ENCODE measurements at regions not wholly inside any gene's neighbourhood (a gene's known extent, or its start where the extent isn't known, plus 50 kb on each side); places are given as distances from the start of the nearest gene placed in this dataset.

DNA sequence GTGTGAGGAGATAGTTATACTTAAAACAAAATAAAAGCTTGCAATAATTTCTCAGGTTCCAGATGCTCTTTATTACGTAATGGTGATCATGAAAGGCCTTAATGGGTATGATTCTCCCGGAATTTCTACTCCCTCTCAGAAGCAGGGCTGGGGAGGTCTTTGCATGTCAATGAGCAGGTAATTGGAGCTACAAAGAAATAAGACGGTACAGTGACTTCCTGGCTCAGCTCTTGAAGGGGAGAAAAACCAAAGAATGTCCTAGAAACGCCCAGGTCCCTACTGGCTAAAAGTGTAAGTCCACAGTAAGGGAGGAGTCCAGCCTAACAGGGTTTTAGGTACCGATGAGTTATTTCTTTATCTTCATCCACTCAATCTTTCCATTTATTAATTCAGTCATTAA, 390.9 kb downstream of the TMEM114 start:
- DNase-seq (ENCODE audit: low spot score): no peak
- Histone ChIP-seq H3K9me3 (ENCODE audit: low read length) (no peaks in the 10 kb centered on the region), H3K4me1 (ENCODE audit: insufficient read depth, low read length, poor library complexity, severe bottlenecking) (no peaks in the 10 kb centered on the region), H2AFZ (ENCODE audit: low read length) (no peak overlapping the region), H3K9me2 (ENCODE audit: insufficient read depth, low read length) (no peaks in the 10 kb centered on the region), H3K27ac (ENCODE audit: low read depth, low read length, poor library complexity, severe bottlenecking) (no peak overlapping the region), H3K4me2 (ENCODE audit: low read length) (no peak overlapping the region), H3K79me2 (ENCODE audit: insufficient read depth, low read depth, low read length) (no peaks in the 10 kb centered on the region), H4K20me1 (ENCODE audit: insufficient read depth, low read length) (no peaks in the 10 kb centered on the region), H3K4me3 (ENCODE audit: low read depth, low read length, poor library complexity, severe bottlenecking) (no peak overlapping the region), H3K36me3 (ENCODE audit: insufficient read depth, low read length) (no peaks in the 10 kb centered on the region)
- POLR2A ChIA-PET: no interaction called here
- no TSS peak for BruUV-seq (replicated peaks)
- intact Hi-C loops (cut with micrococcal nuclease; ENCODE audit: unreplicated experiment): no loop called here
- TF ChIP-seq EZH2phosphoT487 (IDR thresholded peaks at IDR 0.05; ENCODE audit: borderline replicate concordance, low read depth, low read length): no peak
- TF ChIP-seq, protein P1, sequence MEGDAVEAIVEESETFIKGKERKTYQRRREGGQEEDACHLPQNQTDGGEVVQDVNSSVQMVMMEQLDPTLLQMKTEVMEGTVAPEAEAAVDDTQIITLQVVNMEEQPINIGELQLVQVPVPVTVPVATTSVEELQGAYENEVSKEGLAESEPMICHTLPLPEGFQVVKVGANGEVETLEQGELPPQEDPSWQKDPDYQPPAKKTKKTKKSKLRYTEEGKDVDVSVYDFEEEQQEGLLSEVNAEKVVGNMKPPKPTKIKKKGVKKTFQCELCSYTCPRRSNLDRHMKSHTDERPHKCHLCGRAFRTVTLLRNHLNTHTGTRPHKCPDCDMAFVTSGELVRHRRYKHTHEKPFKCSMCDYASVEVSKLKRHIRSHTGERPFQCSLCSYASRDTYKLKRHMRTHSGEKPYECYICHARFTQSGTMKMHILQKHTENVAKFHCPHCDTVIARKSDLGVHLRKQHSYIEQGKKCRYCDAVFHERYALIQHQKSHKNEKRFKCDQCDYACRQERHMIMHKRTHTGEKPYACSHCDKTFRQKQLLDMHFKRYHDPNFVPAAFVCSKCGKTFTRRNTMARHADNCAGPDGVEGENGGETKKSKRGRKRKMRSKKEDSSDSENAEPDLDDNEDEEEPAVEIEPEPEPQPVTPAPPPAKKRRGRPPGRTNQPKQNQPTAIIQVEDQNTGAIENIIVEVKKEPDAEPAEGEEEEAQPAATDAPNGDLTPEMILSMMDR (conservative IDR thresholded peaks at IDR 0.05; ENCODE audit: low read length): no peak
- CTCF ChIA-PET (ENCODE audit: unreplicated experiment): no interaction called here

DNA sequence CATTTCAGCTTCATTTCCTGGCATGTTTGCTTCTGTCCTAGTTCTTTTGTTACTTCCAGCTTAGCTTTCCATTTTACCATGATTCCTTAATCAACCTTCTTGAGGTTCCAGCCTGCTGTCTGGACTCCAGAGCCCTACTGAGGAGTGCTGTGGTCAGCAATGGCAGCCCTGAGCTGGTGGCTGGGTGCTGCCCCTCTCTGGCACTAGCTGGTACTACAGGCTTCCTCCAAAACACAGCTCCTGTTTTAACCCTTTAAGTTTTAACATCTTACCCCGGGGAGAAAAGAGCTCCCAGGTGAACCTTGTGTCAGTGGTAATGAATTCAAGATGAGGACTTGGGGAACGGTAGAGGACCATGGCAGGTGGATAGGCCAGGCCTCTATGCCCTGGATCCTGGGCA, 395.5 kb downstream of the TMEM114 start:
- BruUV-seq (replicated peaks): no TSS peak
- no peak for TF ChIP-seq EZH2phosphoT487 (IDR thresholded peaks at IDR 0.05; ENCODE audit: borderline replicate concordance, low read depth, low read length)
- TF ChIP-seq, protein P1 (conservative IDR thresholded peaks at IDR 0.05; ENCODE audit: low read length): peak; percentile 71
- Histone ChIP-seq H3K4me1 (ENCODE audit: insufficient read depth, low read length, poor library complexity, severe bottlenecking) (no peaks in the 10 kb centered on the region), H3K27ac (ENCODE audit: low read depth, low read length, poor library complexity, severe bottlenecking) (no peak overlapping the region), H3K79me2 (ENCODE audit: insufficient read depth, low read depth, low read length) (no peaks in the 10 kb centered on the region), H2AFZ (ENCODE audit: low read length) (no peak overlapping the region), H3K4me2 (ENCODE audit: low read length) (no peak overlapping the region), H3K9me3 (ENCODE audit: low read length) (no peaks in the 10 kb centered on the region), H3K4me3 (ENCODE audit: low read depth, low read length, poor library complexity, severe bottlenecking) (no peak overlapping the region), H3K36me3 (ENCODE audit: insufficient read depth, low read length) (no peaks in the 10 kb centered on the region), H3K9me2 (ENCODE audit: insufficient read depth, low read length) (no peaks in the 10 kb centered on the region), H4K20me1 (ENCODE audit: insufficient read depth, low read length) (no peaks in the 10 kb centered on the region)
- CTCF ChIA-PET (ENCODE audit: unreplicated experiment): no interaction called here
- intact Hi-C loops (cut with micrococcal nuclease; ENCODE audit: unreplicated experiment): no loop called here
- POLR2A ChIA-PET: no interaction called here
- DNase-seq (ENCODE audit: low spot score): no peak

- Histone ChIP-seq H3K36me3 (ENCODE audit: insufficient read depth, low read length) (no peaks in the 10 kb centered on the region), H3K4me3 (ENCODE audit: low read depth, low read length, poor library complexity, severe bottlenecking) (no peak overlapping the region), H3K9me2 (ENCODE audit: insufficient read depth, low read length) (no peaks in the 10 kb centered on the region), H2AFZ (ENCODE audit: low read length) (no peak overlapping the region), H3K4me2 (ENCODE audit: low read length) (no peak overlapping the region), H4K20me1 (ENCODE audit: insufficient read depth, low read length) (no peaks in the 10 kb centered on the region), H3K9me3 (ENCODE audit: low read length) (no peaks in the 10 kb centered on the region), H3K27ac (ENCODE audit: low read depth, low read length, poor library complexity, severe bottlenecking) (no peak overlapping the region), H3K79me2 (ENCODE audit: insufficient read depth, low read depth, low read length) (no peaks in the 10 kb centered on the region), H3K4me1 (ENCODE audit: insufficient read depth, low read length, poor library complexity, severe bottlenecking) (no peaks in the 10 kb centered on the region)
- ChIA-PET CTCF (ENCODE audit: unreplicated experiment) (no interaction called here), POLR2A (no interaction called here)
- no TSS peak for BruUV-seq (replicated peaks)
- TF ChIP-seq, protein P1 (conservative IDR thresholded peaks at IDR 0.05; ENCODE audit: low read length): no peak
- no peak for TF ChIP-seq EZH2phosphoT487 (IDR thresholded peaks at IDR 0.05; ENCODE audit: borderline replicate concordance, low read depth, low read length)
- DNase-seq (ENCODE audit: low spot score): no peak
- intact Hi-C loops (cut with micrococcal nuclease; ENCODE audit: unreplicated experiment): no loop called here
Measured at GRCh38 chr16:8188841-8189240, 401.5 kb downstream of the TMEM114 start.

Data from OCI-LY7 (cell line).